ENCODE measurements at regions not wholly inside any gene's neighbourhood (a gene's known extent, or its start where the extent isn't known, plus 50 kb on each side); places are given as distances from the start of the nearest gene placed in this dataset.
A peak's percentile ranks its signal among the peaks of the same experiment; 100 is the strongest.
"Not testable (repeated sequence)": the region's sequence is repeated elsewhere in the genome, so short reads cannot be mapped to it uniquely, and the experiment has no call there.

DNA sequence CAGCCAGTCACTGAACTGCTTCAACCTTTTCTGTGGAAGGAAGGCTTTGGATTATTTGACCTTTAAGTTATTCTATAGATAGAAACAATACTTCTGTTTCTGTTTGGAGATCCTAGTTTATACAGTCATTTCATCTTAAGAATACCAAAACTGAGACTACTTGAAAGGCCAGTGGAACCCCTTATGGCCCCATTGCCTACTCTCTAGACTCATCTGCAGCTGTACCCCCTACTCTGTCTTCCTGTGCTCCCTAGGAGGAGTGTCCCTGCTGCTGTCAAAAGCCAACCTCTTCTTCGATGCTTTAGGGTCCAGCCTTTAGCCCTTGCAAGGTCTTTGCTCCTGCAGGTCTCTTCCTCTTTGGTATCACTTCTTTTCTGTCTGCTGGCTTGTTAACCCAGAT lies 169.6 kb downstream of the EDEM1 start:
- no peak for DNase-seq (ENCODE audit: low read depth)

DNA sequence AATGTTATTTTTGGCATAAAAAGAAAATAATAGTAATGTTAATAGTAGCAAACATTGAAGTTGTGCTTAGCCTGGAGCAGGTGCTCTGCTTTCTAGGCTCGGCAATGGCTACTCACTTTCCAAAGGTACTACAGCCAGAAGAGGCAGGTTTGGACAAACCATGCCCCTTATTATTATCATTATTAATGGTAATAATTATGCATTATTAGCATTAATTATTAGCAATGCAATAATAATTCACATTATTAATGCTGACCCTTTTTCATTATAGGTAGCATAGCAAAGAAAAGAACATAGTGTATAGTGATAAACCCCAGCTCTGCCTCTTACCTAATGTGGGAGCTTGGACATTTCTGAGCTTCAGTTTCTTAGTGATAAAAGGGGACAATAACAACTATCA lies 171.4 kb downstream of the EDEM1 start:
- no peak for DNase-seq (ENCODE audit: low read depth)

DNA sequence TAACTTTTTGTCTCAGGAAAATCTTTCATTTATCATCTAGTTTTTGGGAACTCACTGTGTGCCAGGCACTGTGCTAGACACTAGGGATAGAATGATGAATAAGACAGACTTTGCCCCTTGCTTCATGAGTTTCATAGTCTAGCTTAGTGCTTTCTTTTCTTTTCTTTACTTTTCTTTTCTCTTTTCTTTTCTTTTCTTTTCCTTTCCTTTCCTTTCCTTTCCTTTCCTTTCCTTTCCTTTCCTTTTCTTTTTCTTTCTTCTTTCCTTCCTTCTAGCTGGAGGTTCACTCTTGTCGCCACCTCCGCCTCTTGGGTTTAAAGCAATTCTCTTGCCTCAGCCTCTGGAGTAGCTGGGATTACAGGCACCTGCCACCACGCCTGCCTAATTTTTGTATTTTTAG lies 172.9 kb downstream of the EDEM1 start:
- no peak for DNase-seq (ENCODE audit: low read depth)

DNA sequence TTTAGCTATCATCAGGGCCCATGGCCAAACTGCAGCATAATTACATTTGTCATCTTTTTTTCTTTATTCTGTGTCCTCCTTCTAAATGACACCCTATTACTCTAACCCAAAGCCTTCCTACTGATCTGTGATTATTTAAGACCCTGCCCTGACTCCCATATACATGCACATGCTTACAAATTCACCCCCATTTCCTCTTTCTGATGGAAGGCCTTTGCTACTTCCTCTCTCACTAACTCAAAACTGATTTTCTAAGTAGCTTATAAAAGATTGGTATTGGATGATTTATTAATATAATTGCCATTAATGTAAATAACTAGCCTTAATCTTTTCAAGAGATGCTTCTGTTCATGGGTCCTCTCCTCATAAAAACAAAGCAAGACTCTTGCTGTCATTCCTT lies 179.2 kb downstream of the EDEM1 start:
- DNase-seq (ENCODE audit: low read depth) = no peak

DNA sequence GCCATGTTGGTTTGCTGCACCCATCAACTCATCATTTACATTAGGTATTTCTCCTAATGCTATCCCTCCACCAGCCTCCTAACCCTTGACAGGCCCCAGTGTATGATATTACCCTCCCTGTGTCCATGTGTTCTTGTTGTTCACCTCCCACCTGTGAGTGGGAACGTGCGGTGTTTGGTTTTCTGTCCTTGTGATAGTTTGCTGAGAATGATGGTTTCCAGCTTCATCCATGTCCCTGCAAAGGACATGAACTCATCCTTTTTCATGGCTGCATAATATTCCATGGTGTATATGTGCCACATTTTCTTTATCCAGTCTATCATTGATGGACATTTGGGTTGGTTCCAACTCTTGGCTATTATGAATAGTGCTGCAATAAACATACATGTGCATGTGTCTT lies 184.0 kb downstream of the EDEM1 start:
- not testable (repeated sequence) for DNase-seq (ENCODE audit: low read depth)

DNA sequence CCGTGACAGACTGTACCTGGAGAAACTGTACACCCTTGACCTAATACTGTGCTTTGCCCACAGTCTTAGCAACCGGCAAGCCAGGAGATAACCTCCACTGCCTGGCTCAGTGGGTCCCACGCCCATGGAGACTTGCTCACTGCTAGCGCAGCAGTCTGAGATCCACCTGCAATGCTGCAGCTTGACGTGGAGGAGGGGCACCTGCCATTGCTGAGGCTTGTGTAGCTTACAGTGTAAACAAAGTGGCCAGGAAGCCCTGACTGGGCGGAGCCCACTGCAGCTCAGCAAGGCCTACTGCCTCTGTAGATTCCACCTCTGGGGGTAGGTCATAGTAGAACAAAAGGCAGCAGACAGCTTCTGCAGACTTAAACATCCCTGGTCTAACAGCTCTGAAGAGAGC lies 189.3 kb downstream of the EDEM1 start:
- no peak for DNase-seq (ENCODE audit: low read depth)

DNA sequence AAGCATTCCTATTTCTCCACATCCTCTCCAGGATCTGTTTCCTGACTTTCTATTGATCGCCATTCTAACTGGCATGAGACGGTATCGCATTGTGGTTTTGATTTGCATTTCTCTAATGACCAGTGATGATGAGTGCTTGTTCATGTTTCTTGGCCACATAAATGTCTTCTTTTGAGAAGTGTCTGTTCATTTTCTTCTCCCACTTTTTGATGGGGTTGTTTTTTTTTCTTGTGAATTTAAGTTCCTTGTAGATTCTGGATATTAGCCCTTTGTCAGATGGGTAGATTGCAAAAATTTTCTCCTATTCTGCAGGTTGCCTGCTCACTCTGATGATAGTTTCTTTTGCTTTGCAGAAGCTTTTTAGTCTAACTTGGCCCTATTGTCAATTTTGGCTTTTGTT lies 191.8 kb downstream of the EDEM1 start:
- not testable (repeated sequence) for DNase-seq (ENCODE audit: low read depth)

DNA sequence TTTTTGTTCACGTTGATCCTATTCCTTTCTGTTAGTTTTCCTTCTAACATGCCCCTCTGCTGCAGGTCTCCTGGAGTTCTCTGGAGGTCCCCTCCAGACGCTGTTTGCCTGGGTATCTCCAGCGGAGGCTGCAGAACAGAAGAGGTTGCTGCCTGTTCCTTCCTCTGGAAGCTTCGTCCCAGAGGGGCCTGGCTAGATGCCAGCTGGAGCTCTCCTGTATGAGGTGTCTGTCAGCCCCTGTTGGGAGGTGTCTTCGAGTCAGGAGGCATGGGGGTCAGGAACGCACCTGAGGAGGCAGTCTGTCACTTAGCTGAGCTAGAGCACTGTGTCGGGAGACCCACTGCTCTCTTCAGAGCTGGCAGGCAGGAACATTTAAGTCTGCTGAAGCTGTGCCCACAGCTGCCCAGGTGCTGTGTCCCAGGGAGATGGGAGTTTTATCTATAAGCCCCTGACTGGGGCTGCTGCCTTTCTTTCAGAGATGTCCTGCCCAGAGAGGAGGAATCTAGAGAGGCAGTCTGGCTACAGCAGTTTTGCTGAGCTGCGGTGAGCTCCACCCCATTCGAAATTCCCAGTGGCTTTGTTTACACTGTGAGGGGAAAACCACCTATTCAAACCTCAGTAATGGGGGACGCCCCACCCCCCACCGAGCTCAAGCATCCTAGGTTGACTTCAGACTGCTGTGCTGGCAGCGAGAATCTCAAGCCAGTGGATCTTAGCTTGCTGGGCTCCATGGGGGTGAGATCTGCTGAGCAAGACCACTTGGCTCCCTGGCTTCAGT lies 196.2 kb downstream of the EDEM1 start:
- not testable (repeated sequence) for DNase-seq (ENCODE audit: low read depth)

DNA sequence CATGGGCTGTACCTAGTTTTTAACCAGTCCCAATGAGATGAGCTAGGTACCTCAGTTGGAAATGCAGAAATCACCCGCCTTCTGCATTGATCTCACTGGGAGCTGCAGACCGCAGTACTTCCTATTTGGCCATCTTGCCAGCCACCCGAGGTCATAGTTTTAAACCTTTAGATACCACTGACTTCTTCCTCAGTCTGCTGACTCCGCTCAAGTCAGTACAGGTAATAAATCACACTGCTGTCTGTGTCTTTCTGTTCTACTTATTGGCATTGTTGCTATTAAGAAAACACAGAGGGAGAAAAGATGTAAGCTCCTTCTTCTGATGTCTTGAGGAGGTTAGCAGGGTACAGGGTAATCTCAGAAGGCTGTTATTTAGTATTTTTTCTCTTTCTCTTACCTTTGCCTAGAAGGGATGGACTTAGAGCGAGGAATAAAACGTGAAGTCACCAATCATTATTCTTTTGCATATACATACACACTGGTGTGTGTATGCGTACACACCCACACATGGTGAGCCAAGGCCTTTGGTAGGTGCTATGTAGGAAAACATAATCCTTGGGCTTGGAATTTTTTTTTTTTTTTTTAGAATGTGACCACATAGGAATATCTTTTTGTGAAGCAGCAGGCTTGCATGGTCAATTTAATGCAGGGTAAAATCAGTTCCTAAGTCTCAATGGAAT lies 197.2 kb downstream of the EDEM1 start:
- DNase-seq (ENCODE audit: low read depth) = no peak

DNA sequence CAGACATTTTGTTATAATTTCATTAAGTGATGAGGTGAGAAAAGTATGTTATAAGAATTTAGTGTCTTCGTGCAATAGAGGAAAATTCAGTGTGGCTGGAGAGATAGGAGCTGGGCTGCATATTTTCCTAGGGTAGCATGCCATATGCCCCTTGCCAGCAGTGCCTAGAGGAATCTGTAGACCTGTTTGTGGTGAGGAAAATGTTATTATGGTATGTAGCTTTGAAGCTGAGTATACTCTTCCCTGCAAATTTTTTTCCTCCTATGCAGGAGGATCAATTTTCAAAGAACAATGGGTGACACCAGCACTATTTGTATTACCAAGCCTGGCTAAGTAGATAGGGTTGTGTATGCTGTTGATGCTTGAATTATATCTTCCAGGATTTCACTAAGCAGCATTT lies 200.6 kb downstream of the EDEM1 start:
- DNase-seq (ENCODE audit: low read depth) = no peak

DNA sequence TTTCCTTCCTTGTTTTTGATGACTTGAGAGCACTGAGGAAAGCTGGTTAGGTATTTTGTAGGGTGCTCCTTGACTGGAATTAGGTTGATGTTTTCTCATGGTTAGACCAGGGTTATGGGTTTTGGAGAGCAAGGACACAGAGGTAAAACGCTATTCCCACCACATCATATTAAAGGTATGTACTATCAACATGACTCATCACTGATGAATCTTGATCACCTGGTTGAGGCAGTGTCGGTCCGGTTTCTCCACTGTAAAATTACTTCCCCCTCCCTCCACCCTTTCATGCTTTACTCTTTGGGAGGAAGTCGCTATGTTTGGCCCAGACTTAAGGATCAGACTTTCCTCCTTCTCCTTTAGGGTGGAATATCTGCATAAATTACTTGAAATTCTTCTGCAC lies 201.6 kb downstream of the EDEM1 start:
- DNase-seq (ENCODE audit: low read depth) = no peak

DNA sequence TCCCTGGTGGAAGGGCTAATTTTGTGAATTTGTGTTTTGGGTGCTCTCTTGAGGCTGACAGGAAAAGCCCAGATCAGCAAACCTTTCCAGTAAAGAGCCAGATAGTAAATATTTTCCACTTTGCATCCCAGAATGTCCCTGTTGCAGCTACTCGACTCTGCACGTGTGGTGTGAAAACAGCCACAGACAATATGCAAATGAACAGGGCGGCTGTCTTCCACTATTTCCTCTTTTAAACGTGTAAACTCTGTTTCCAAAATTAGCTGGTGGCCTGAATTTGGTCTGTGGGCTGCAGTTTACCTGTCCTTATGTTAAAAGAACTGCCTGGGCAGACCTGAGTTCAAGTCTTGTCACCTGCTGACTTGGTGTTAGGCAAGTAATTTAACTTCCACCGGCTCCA lies 202.7 kb downstream of the EDEM1 start:
- no peak for DNase-seq (ENCODE audit: low read depth)

DNA sequence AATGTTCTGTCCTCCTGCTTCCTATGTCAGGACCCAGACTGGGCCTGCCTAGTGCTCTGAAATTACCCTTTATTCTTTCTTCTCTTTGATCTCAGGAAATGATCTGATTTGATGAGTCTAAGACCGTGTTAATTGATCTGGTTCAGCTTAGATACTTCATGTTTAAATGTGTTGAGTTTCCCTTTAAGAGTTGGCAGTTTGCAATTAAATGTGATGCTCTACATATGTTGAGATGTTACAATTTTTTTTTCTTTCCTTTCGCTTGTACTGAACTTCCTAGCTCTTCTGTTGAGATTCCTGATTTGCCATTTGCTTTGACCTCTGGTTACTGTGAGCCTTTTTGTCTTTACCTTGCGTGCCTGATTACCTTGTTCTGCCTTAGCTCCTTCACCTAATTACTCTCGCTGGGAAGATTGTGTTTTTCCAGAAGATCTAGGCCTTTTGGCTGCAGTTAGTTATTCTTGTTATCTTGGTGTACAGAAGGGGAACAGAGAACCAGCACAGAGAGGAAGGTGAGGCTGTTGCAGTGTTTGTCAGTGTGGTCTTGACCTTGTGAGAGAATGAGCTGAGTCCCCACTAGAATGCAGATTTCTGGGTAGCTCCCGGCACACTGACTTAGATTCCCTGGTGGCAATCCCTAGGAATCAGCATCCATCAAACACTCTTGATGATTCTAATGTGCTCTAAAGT lies 203.6 kb downstream of the EDEM1 start:
- no peak for DNase-seq (ENCODE audit: low read depth)

DNA sequence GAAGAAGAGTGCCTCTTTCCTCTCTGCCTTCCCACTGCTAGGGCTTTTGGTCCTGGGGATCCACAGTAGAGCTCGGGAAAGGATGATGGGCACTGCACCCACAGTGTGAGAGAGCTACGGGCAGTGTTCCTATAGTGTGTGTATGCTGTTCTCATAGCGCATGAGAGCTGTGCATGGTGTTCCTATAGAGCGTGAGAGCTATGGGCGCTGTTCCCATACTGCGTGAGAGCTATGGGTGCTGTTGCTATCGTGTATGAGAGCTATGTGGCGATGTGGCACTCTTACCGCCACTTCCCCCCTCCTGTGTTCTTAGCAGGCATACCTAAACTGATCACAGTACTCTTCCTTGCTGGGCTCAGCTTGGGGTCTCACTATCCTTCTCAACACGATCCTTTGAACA lies 213.5 kb downstream of the EDEM1 start:
- DNase-seq (ENCODE audit: low read depth) = no peak

DNA sequence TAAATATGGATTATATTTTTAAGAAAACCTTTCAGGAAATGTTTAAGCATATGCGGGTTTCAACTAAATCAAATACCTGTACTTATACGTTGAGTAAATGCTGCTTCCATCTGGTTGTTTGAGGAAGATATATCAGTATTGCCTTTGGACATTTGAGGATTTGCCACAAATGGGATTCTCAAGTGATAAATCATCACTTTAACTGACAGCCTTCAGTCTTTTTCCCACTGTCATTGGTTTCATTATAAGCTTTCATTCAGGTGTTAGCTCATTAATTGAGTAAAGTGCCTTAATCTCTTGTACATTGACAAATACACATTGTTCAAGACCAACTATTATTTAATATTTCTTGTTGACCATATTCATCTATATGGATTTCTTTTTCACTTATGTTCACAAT lies 217.2 kb downstream of the EDEM1 start:
- no peak for DNase-seq (ENCODE audit: low read depth)

DNA sequence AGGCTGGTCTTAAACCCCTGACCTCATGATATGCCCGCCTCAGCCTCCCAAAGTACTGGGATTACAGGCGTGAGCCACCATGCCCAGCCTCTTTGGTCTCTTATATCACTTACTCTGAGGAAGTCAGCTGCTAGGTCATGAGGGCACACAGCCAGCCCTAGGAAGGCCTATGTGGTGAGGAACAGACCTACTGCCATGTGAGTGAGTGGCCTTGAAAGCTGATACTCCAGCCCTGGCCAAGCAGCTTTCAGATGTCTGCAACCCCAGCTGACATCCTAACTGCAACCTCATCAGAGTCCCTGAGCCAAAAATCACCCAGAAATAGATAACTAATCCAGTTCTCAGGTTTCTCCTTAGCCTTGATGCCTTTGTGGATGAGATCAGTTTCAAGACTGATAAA lies 224.3 kb downstream of the EDEM1 start:
- no peak for DNase-seq (ENCODE audit: low read depth)

DNA sequence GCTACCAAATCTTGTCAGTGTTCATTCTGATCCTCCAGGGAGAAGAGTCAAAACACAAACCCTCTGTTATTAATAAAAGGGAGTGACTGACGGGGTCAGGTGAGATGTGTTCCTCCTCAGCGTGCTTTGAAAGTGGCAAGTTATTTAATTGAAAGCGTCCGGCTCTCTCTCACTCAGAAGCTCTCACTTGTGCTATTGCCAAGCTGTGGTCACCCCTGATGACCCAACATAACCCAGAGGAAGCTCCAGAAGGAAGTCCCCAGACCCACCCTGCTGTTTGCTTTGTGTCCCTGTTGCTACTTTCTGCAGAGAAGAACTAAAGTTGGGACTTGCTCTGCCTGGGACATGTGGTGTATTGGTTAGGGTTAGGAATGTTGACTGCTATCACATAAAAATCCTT lies 235.6 kb downstream of the EDEM1 start:
- DNase-seq (ENCODE audit: low read depth) = no peak

DNA sequence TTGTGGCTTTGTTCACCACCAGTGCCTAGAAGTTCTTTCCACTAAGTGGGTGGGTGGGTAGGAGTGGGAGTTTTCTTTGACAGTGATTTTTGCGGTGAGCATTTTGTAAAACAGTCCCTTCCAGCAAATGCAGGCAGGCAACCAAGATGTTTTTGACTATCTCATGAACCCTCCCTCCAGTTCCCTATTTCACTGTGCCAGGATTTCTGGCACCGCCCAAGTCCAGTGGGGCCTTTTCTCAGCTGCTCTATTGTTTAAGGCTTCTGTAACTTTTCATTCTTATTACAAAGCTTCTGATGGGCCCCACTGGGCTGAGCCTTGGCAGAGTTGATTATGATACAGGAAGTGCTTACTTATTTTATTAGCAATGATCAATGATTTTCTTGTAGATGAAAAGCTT lies 236.0 kb downstream of the EDEM1 start:
- no peak for DNase-seq (ENCODE audit: low read depth)

DNA sequence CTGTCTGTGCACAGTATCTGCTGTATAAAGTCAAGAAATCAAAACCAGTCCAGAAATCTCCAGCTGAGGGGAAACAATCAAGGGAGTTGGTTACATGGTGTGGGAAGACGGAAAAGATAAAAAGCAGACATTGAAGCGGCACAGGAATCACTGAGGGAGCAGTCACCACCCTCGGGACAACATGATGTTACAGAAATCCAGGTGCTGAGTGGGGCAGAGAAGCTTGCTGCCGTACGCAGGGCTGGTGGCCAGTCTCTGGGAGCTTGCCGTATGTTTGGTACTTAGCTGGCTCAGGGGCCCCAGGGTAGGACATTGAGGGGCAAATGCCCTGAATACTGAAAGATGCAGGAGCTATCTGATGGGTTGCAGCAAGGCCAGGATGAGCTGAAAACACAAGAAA lies 237.9 kb downstream of the EDEM1 start:
- no peak for DNase-seq (ENCODE audit: low read depth)

DNA sequence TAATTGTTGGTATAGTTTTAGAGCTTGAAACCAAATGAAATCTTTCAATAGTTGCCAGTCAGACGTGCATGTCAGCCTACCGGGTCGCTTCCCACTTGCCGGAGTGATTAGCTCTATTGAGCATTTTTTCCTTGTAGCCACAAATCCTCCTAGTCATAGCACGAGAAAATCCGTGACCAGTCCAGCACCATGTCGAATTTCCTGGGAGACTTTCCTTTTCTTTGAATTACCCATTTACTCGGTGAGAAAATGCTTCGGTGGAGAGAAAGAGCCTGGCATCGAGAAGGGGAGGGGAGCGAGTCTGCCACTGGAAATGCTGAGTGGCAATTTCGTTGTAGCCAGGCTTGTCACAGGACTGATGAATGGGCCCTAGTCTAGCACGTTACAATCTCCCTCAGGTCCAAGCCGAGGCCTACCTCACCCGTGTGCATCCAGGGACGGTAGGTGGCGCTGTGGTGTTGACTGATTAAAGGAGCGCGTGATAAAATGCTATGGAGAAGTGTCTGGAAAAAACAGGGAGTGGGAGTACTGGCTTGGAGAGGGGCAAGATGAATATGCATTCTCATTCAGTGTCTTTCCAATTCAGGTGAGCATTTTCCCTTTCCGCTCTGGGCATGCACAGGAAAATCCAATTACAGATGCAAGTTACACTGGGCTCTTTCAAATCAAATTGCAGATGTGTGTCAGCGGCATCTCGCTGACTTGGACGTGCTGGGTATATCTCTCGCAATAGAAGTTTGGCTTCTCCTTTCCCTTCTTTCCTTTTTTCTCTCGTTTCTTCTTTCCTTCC lies 238.8 kb downstream of the EDEM1 start:
- DNase-seq (ENCODE audit: low read depth) = peak; percentile 4

DNA sequence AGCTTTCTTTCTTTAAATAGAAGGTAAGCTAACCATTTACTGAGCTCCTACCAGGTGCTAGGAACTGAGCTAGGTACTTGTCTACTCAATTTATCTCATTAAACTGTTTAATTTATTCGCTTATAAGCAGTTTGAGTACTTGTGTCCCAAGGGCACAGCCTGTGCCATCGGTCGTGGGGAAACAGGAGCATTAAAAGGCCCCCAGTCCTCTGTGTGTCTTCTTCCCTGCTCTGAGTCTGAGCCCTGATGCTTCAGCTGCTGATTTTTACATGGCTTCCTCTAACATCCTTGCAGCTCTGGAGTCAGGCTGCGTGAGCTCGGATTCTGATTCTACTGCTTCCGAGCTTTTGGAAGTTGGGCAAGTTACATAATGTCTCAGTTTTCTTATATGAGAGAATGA lies 239.5 kb downstream of the EDEM1 start:
- no peak for DNase-seq (ENCODE audit: low read depth)

DNA sequence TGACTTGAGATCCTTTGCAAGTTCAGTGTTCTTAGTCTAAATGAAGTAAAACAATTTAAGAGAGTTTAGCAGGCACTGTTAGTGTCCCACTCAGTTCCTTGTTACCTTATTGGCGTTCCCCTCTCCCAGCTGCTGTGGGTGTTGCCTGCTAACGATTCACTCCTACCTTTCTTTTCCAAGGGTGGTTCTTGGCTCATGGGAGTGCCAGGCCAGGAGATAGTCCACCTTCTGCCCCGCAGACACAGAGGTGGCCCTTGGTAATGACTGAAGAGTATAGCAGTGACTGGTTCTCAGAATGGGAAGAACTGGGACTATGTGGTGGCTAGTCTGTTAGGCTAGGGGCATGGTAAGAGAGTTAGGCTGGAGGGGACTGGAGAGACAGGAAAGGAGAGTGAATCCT lies 240.4 kb downstream of the EDEM1 start:
- no peak for DNase-seq (ENCODE audit: low read depth)

All from stimulated activated CD8-positive, alpha-beta memory T cell treated with anti-CD3 and anti-CD28 coated beads, Interleukin-12 subunit alpha, Interleukin-12 subunit beta, amount 100 ng/mL, for 4 hours (primary cell).